ENCODE measurements at regions not wholly inside any gene's neighbourhood (a gene's known extent, or its start where the extent isn't known, plus 50 kb on each side); places are given as distances from the start of the nearest gene placed in this dataset.
"Not testable (repeated sequence)": the region's sequence is repeated elsewhere in the genome, so short reads cannot be mapped to it uniquely, and the experiment has no call there.

DNA sequence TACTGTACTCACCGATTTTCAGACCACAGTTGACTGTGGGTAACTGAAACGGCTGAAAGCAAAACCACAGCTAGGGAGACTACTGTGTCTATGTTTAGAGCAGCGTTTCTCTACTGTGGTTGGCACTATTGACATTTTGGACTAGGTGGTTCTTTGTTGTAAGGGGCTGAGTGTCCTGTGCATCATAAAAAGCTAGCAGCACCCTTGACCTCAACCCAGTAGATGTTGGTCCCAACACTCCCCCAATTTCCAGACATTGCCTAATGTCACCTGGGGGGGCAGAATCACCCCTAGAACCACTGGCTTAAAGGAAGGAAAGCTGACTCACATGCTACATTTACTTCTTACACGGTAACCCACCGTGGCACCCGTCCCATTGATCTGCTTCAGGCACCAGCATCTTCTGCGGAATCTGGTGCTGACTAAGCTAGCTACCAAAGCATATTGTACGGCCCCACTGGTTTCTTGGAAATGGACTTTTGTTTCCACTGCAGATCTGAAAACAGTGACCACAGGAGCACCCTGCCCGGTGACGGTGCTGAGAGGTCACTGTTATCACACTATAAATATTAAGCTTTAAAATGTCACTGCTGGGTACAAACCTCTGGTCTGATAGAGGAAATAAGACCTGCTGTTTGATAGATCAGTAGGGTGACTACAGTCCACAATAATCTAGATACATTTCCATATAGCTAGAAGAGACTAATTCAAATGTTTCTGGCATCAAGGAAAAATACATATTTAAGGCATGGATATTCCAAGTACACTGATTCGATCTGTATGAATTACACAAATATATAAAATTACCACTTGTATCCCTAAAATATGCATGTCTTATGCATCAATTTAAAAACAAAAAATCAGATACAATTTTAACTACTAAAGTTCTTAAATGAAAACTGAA lies 151.4 kb downstream of the HSD17B3 start:
- whole genome bisulfite sequencing (ENCODE audit: insufficient coverage) = 1% methylated on average over 7 of the region's 11 CpGs
- CTCF ChIA-PET = interaction anchor here (1.0 to 1.4 kb wide), 3 partner anchors 11 to 67 kb away, joined by 3 to 6 read pairs (median 3); no protein-coding TSS in a partner anchor
- Histone ChIP-seq H3K9me3 (ENCODE audit: control extremely low read depth in 1 of 5, control insufficient read depth in 4 of 5, insufficient read depth in 2 of 5, low read depth in 1 of 5, low read length in 4 of 5) (no peaks in the 10 kb centered on the region), H3K36me3 (ENCODE audit: control insufficient read depth in 4 of 4, insufficient read depth in 4 of 4, low read length in 3 of 4) (no peaks in the 10 kb centered on the region), H3K27me3 (replicated peaks in 2 of 5; ENCODE audit: control insufficient read depth in 4 of 5, insufficient read depth in 5 of 5, low read length in 4 of 5) (peaks cover 0 to 5% (median 2%) of the 10 kb centered on the region in 5 experiments), H3K4me3 (ENCODE audit: control insufficient read depth in 1 of 7, extremely low read depth in 1 of 7, insufficient read depth in 4 of 7, low read depth in 2 of 7, low read length in 6 of 7) (peak overlapping the region in 2 of 7 experiments; percentile 2 to 67), H3K4me1 (ENCODE audit: control extremely low read depth in 1 of 4, control insufficient read depth in 4 of 4, insufficient read depth in 4 of 4, low read length in 3 of 4) (peaks cover 6 to 27% (median 23%) of the 10 kb centered on the region in 4 experiments), H3K27ac (ENCODE audit: insufficient read depth in 1 of 2, low read depth in 1 of 2, low read length in 2 of 2, poor library complexity in 1 of 2, severe bottlenecking in 2 of 2) (no peak overlapping the region)
- POLR2A ChIA-PET = no interaction called here
- DNase-seq = peak; percentile 66 to 91 (median 90)

DNA sequence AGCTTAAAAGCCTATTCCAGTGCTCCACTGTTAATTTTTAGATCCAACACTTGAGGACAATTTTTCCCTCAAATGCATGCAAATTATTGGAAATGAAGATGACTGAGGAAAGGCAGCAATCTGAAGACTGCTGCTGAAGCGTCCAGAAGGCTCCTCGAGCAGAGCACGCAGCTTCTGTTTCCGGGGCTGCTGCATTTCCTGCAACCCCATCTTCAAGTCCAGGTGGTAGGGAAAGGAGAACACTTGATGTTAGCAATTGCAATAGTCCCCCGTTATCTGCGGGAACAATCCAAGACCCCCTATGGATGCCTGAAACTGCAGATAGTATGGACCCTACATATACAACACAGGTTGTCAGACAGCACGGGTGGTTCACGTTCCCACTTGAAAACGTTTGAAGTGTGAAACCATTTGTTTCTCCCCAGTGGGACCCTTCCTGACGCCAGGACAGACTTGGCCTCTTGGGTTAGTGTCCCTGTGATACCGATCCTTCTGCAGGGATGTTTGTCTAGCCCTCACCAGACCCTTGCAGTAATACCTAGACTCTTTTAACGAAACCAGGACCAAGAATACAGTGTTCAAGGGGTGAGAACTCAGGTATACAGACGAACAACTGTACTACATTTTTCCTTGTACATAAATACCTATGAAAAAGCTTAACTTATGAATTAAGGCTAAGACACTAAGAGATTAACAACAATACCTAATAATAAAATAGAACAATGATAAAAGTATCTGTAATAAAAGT lies 152.3 kb downstream of the HSD17B3 start:
- Histone ChIP-seq H3K4me3 (ENCODE audit: control insufficient read depth in 1 of 7, extremely low read depth in 1 of 7, insufficient read depth in 4 of 7, low read depth in 2 of 7, low read length in 6 of 7) (peak overlapping the region in 1 of 7 experiments; percentile 67), H3K36me3 (ENCODE audit: control insufficient read depth in 4 of 4, insufficient read depth in 4 of 4, low read length in 3 of 4) (no peaks in the 10 kb centered on the region), H3K27me3 (replicated peaks in 2 of 5; ENCODE audit: control insufficient read depth in 4 of 5, insufficient read depth in 5 of 5, low read length in 4 of 5) (peaks cover 0 to 5% (median 2%) of the 10 kb centered on the region in 5 experiments), H3K9me3 (ENCODE audit: control extremely low read depth in 1 of 5, control insufficient read depth in 4 of 5, insufficient read depth in 2 of 5, low read depth in 1 of 5, low read length in 4 of 5) (no peaks in the 10 kb centered on the region), H3K27ac (ENCODE audit: insufficient read depth in 1 of 2, low read depth in 1 of 2, low read length in 2 of 2, poor library complexity in 1 of 2, severe bottlenecking in 2 of 2) (no peak overlapping the region), H3K4me1 (ENCODE audit: control extremely low read depth in 1 of 4, control insufficient read depth in 4 of 4, insufficient read depth in 4 of 4, low read length in 3 of 4) (peaks cover 6 to 27% (median 23%) of the 10 kb centered on the region in 4 experiments)
- CTCF ChIA-PET = interaction anchor here (1.0 to 1.4 kb wide), 3 partner anchors 12 to 68 kb away, joined by 3 to 6 read pairs (median 3); no protein-coding TSS in a partner anchor
- 31% methylated on average over 12 of the region's 13 CpGs for WGBS (ENCODE audit: insufficient coverage)
- POLR2A ChIA-PET = no interaction called here
- peak in 2 of 3 donors; percentile 49 to 66 for DNase-seq

DNA sequence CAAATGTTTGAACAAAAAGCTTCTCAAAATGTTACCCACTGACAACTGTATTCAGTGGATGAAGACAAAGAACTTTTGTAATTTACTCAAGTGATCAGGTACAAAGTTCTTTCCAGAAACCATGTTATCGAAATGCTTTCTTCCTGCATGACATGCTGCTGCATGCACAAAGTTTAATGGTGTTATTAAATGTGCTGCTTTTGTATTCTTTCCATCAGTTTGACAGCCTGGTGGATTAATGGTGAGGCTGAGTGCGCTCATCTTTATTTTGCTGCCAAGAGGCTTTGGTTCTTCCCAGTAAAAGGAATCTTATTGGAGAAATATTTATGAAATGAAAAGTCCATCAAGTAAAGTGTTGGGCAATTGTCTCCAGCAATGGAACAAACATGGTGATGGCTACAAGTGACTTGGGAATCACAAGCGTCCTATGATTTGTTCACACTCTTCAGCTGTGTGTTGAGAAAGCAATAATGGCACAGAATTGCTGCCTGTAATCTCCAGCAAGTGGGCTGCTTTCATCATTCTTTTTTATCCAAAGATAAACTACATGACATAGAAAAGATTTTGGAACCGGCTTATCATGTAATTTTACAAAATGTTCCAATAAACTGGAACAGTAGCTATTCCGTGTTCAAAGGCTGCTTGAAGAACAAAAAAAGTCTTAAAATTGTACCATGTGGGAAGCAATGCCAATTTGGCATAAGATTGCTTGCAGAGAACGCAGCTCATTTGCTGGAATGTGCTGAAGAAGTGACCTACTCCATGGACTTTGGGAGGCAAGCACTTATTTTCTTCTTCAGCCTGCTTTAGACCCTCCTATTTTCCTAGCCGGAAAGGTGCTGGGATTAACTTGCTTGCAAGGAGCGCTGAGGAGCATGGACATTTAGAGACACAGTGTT lies 153.1 kb downstream of the HSD17B3 start:
- POLR2A ChIA-PET = no interaction called here
- WGBS (ENCODE audit: insufficient coverage) = 99% methylated on average over 7 of the region's 8 CpGs

DNA sequence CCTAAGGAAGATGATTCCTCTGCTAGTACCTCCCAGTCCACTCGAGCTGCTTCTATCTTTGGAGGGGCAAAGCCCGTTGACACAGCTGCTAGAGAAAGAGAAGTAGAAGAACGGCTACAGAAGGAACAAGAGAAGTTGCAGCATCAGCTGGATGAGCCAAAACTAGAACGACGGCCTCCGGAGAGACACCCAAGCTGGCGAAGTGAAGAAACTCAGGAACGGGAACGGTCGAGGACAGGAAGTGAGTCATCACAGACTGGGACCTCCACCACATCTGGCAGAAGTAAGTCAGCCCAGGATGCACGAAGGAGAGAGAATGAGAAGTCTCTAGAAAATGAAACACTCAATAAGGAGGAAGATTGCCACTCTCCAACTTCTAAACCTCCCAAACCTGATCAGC lies 154.9 kb downstream of the HSD17B3 start:
- H3K27me3 ChIP-seq (replicated peaks in 2 of 5; ENCODE audit: control insufficient read depth in 4 of 5, insufficient read depth in 5 of 5, low read length in 4 of 5); H3K36me3 ChIP-seq (ENCODE audit: control insufficient read depth in 4 of 4, insufficient read depth in 4 of 4, low read length in 3 of 4); H3K9me3 ChIP-seq (ENCODE audit: control extremely low read depth in 1 of 5, control insufficient read depth in 4 of 5, insufficient read depth in 2 of 5, low read depth in 1 of 5, low read length in 4 of 5); POLR2A ChIA-PET; H3K27ac ChIP-seq (ENCODE audit: insufficient read depth in 1 of 2, low read depth in 1 of 2, low read length in 2 of 2, poor library complexity in 1 of 2, severe bottlenecking in 2 of 2): not testable (repeated sequence)
- peaks cover 6 to 27% (median 23%) of the 10 kb centered on the region in 4 experiments for H3K4me1 ChIP-seq (ENCODE audit: control extremely low read depth in 1 of 4, control insufficient read depth in 4 of 4, insufficient read depth in 4 of 4, low read length in 3 of 4)
- peak in 2 of 3 donors; percentile 40 to 46 for DNase-seq
- WGBS (ENCODE audit: insufficient coverage) = 38% methylated on average over 6 of the region's 11 CpGs
- CTCF ChIA-PET = interaction anchor here (0.9 kb wide), 1 partner anchor 18 kb away, joined by 3 read pairs; no protein-coding TSS in a partner anchor
- H3K4me3 ChIP-seq (ENCODE audit: control insufficient read depth in 1 of 7, extremely low read depth in 1 of 7, insufficient read depth in 4 of 7, low read depth in 2 of 7, low read length in 6 of 7) = peak overlapping the region in 1 of 7 experiments; percentile 11

More for the DNA sequence above, 153.1 kb downstream of the HSD17B3 start:
- Histone ChIP-seq H3K4me1 (ENCODE audit: control extremely low read depth in 1 of 4, control insufficient read depth in 4 of 4, insufficient read depth in 4 of 4, low read length in 3 of 4) (peaks cover 6 to 27% (median 23%) of the 10 kb centered on the region in 4 experiments), H3K9me3 (ENCODE audit: control extremely low read depth in 1 of 5, control insufficient read depth in 4 of 5, insufficient read depth in 2 of 5, low read depth in 1 of 5, low read length in 4 of 5) (no peaks in the 10 kb centered on the region), H3K27me3 (replicated peaks in 2 of 5; ENCODE audit: control insufficient read depth in 4 of 5, insufficient read depth in 5 of 5, low read length in 4 of 5) (peaks cover 0 to 5% (median 2%) of the 10 kb centered on the region in 5 experiments), H3K36me3 (ENCODE audit: control insufficient read depth in 4 of 4, insufficient read depth in 4 of 4, low read length in 3 of 4) (no peaks in the 10 kb centered on the region), H3K4me3 (ENCODE audit: control insufficient read depth in 1 of 7, extremely low read depth in 1 of 7, insufficient read depth in 4 of 7, low read depth in 2 of 7, low read length in 6 of 7) (no peak overlapping the region), H3K27ac (ENCODE audit: insufficient read depth in 1 of 2, low read depth in 1 of 2, low read length in 2 of 2, poor library complexity in 1 of 2, severe bottlenecking in 2 of 2) (no peak overlapping the region)
- no peak for DNase-seq
- CTCF ChIA-PET = interaction anchor here (0.6 kb wide), 1 partner anchor 258 kb away, joined by 3 read pairs; no protein-coding TSS in a partner anchor

GRCh38 chr9:96141666-96142065 lies 160.3 kb downstream of the HSD17B3 start:
- DNase-seq = no peak
- ChIA-PET CTCF (no interaction called here), POLR2A (no interaction called here)
- H3K27me3 ChIP-seq (replicated peaks in 2 of 5; ENCODE audit: control insufficient read depth in 4 of 5, insufficient read depth in 5 of 5, low read length in 4 of 5) = no peaks in the 10 kb centered on the region
- H3K27ac ChIP-seq (ENCODE audit: insufficient read depth in 1 of 2, low read depth in 1 of 2, low read length in 2 of 2, poor library complexity in 1 of 2, severe bottlenecking in 2 of 2) = no peak overlapping the region
- 75% methylated on average over 2 of the region's 5 CpGs for WGBS (ENCODE audit: insufficient coverage)
- peaks cover 0 to 7% (median 3%) of the 10 kb centered on the region in 4 experiments for H3K4me1 ChIP-seq (ENCODE audit: control extremely low read depth in 1 of 4, control insufficient read depth in 4 of 4, insufficient read depth in 4 of 4, low read length in 3 of 4)
- peaks cover 0 to 4% (median 0%) of the 10 kb centered on the region in 5 experiments for H3K9me3 ChIP-seq (ENCODE audit: control extremely low read depth in 1 of 5, control insufficient read depth in 4 of 5, insufficient read depth in 2 of 5, low read depth in 1 of 5, low read length in 4 of 5)
- no peaks in the 10 kb centered on the region for H3K36me3 ChIP-seq (ENCODE audit: control insufficient read depth in 4 of 4, insufficient read depth in 4 of 4, low read length in 3 of 4)
- H3K4me3 ChIP-seq (ENCODE audit: control insufficient read depth in 1 of 7, extremely low read depth in 1 of 7, insufficient read depth in 4 of 7, low read depth in 2 of 7, low read length in 6 of 7) = no peak overlapping the region

DNA sequence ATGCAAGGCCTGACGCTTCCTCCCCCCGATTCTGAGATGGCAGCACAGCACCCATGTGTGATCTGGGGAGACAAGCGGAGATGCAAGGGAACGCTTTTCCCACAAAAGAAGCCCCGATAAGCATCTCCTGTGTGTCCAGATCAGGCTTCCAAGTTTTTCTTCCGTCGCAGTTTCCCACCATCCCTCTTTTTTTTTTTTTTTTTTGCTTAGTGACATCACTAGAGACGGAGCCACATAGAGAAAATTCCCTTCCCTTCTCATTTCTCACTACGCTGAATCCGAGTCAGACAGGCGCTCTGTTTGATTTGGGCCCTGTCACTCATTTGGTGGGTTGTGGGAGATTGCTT lies 160.9 kb downstream of the HSD17B3 start:
- no peaks in the 10 kb centered on the region for H3K36me3 ChIP-seq (ENCODE audit: control insufficient read depth in 4 of 4, insufficient read depth in 4 of 4, low read length in 3 of 4)
- DNase-seq = no peak
- H3K9me3 ChIP-seq (ENCODE audit: control extremely low read depth in 1 of 5, control insufficient read depth in 4 of 5, insufficient read depth in 2 of 5, low read depth in 1 of 5, low read length in 4 of 5) = peaks cover 0 to 4% (median 0%) of the 10 kb centered on the region in 5 experiments
- CTCF ChIA-PET = no interaction called here
- POLR2A ChIA-PET = no interaction called here
- peaks cover 0 to 5% (median 3%) of the 10 kb centered on the region in 4 experiments for H3K4me1 ChIP-seq (ENCODE audit: control extremely low read depth in 1 of 4, control insufficient read depth in 4 of 4, insufficient read depth in 4 of 4, low read length in 3 of 4)
- no peak overlapping the region for H3K4me3 ChIP-seq (ENCODE audit: control insufficient read depth in 1 of 7, extremely low read depth in 1 of 7, insufficient read depth in 4 of 7, low read depth in 2 of 7, low read length in 6 of 7)
- 95% methylated on average over 7 of the region's 11 CpGs for WGBS (ENCODE audit: insufficient coverage)
- H3K27me3 ChIP-seq (replicated peaks in 2 of 5; ENCODE audit: control insufficient read depth in 4 of 5, insufficient read depth in 5 of 5, low read length in 4 of 5) = no peaks in the 10 kb centered on the region
- no peak overlapping the region for H3K27ac ChIP-seq (ENCODE audit: insufficient read depth in 1 of 2, low read depth in 1 of 2, low read length in 2 of 2, poor library complexity in 1 of 2, severe bottlenecking in 2 of 2)
